ENCODE measurements at regions not wholly inside any gene's neighbourhood (a gene's known extent, or its start where the extent isn't known, plus 50 kb on each side); places are given as distances from the start of the nearest gene placed in this dataset.

GRCh38 chr3:34777386-34777785 lies 861.9 kb upstream of the ARPP21 start:
- no peak overlapping the region for H3K4me3 ChIP-seq (replicated peaks in 1 of 3; ENCODE audit: insufficient read depth in 1 of 3, low read depth in 1 of 3, low read length in 3 of 3)
- no peaks in the 10 kb centered on the region for H3K36me3 ChIP-seq (ENCODE audit: control insufficient read depth in 2 of 2, extremely low read depth in 1 of 2, insufficient read depth in 2 of 2, low read length in 2 of 2)
- H2AFZ ChIP-seq (ENCODE audit: low read depth, low read length) = no peak overlapping the region
- dilution Hi-C loops (cut with MboI; ENCODE audit: extremely low pct_ligation_motif_present, low sequenced_read_pairs) (no loop called here), intact Hi-C loops (cut with micrococcal nuclease) (no loop called here)
- no peak overlapping the region for H3K27ac ChIP-seq (ENCODE audit: insufficient read depth, low read depth, low read length)
- H3K27me3 ChIP-seq (ENCODE audit: control insufficient read depth in 2 of 2, insufficient read depth in 2 of 2, low read length in 2 of 2) = no peaks in the 10 kb centered on the region
- no peak overlapping the region for H3K4me2 ChIP-seq (ENCODE audit: insufficient read depth, low read length)
- H4K20me1 ChIP-seq (replicated peaks; ENCODE audit: control insufficient read depth, extremely low read depth, insufficient read depth, low read length) = no peaks in the 10 kb centered on the region
- no peak for DNase-seq (ENCODE audit: low read depth, low spot score)
- no peak for TF ChIP-seq EZH2 (IDR thresholded peaks at IDR 0.05; ENCODE audit: borderline replicate concordance, low read depth, low read length, severe bottlenecking)
- no peak for TF ChIP-seq MAX (IDR thresholded peaks at IDR 0.05; ENCODE audit: insufficient read depth, insufficient read length)
- TF ChIP-seq POLR2A (IDR thresholded peaks at IDR 0.05; ENCODE audit: low read depth, low read length) = no peak
- no peak for TF ChIP-seq CTCF (IDR thresholded peaks at IDR 0.05; ENCODE audit: extremely low read depth in 1 of 2, insufficient read depth in 1 of 2, low read depth in 1 of 2, low read length in 2 of 2)
- TF ChIP-seq FOS (IDR thresholded peaks at IDR 0.05; ENCODE audit: borderline replicate concordance, insufficient read depth, low read length) = no peak
- no peak for TF ChIP-seq JUN (IDR thresholded peaks at IDR 0.05; ENCODE audit: borderline replicate concordance, insufficient read depth, insufficient read length, low read depth)
- no peak for TF ChIP-seq GATA2 (IDR thresholded peaks at IDR 0.05; ENCODE audit: insufficient read depth, insufficient read length, low read depth, low read length)
- TF ChIP-seq MYC (IDR thresholded peaks at IDR 0.05; ENCODE audit: low read depth, low read length) = no peak
- TF ChIP-seq POLR2AphosphoS5 (IDR thresholded peaks at IDR 0.05; ENCODE audit: insufficient read depth, low read depth, low read length) = no peak
- no peaks in the 10 kb centered on the region for H3K79me2 ChIP-seq (ENCODE audit: control insufficient read depth, insufficient read depth, low read length)
- no peak for FAIRE-seq
- ChIA-PET CTCF (no interaction called here), POLR2A (no interaction called here)
- no peak overlapping the region for H3K9ac ChIP-seq (replicated peaks; ENCODE audit: extremely low read depth, insufficient read depth, low read length)
- no peaks in the 10 kb centered on the region for H3K9me3 ChIP-seq (replicated peaks; ENCODE audit: control insufficient read depth, insufficient read depth, low read length)
- BruUV-seq (replicated peaks) = no TSS peak
- H3K9me1 ChIP-seq (replicated peaks; ENCODE audit: control insufficient read depth, extremely low read depth, insufficient read depth, low read length) = no peaks in the 10 kb centered on the region
- H3K4me1 ChIP-seq (ENCODE audit: control insufficient read depth, extremely low read depth, insufficient read depth, low read length) = no peaks in the 10 kb centered on the region

Data from endothelial cell of umbilical vein (primary cell).